GM10248 (cell line): ENCODE measurements at regions not wholly inside any gene's neighbourhood (a gene's known extent, or its start where the extent isn't known, plus 50 kb on each side); places are given as distances from the start of the nearest gene placed in this dataset.

Experiments
- CTCF ChIA-PET: fragments of 300-600 bp; sonication (Branson Sonifier 250); formaldehyde crosslinking; extraction: SDS; loops from one replicate; lab custom pipeline; 2021; ENCODE audit warnings: antibody characterized with exemption; lab: Yijun Ruan, JAX
- POLR2A ChIA-PET: fragments of 350-650 bp; sonication (Branson Sonifier 250); formaldehyde crosslinking; extraction: SDS; loops from one replicate; lab custom pipeline; 2020; ENCODE audit warnings: antibody characterized with exemption; lab: Yijun Ruan, JAX
- DNase-seq: peaks from one replicate; pipeline ENCODE4 v3.0.0; 2012; ENCODE audit errors: extremely low spot score
- TF ChIP-seq, protein P1 (sequence below): IDR thresholded peaks from 2 replicates; pipeline ENCODE4 v1.5.1; 2012; ENCODE audit warnings: mild to moderate bottlenecking, low read depth; ENCODE audit errors: extremely low read depth, missing control alignments, control extremely low read depth

DNA sequence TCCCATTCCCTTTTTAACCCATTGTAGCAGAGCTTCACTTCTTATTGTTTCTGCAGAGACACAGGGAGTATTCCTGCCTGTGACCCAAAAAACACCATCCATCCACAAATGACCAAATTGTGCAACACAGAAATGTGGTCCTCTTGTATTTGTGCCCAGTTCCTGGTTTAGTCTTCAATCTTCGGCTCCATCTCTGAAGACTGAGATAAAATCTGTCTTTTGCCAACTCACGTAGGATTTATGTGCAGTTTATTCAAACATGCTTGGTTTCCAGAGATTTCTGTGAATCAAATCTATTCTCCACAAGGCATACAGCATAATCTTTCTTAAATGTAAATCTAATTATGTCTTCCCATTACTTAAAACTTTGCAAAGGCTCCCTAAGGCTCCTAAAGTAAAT, 307.0 kb downstream of the AASDHPPT start:
- ChIA-PET POLR2A (no interaction called here), CTCF (no interaction called here)
- DNase-seq, result no peak
- TF ChIP-seq, protein P1, sequence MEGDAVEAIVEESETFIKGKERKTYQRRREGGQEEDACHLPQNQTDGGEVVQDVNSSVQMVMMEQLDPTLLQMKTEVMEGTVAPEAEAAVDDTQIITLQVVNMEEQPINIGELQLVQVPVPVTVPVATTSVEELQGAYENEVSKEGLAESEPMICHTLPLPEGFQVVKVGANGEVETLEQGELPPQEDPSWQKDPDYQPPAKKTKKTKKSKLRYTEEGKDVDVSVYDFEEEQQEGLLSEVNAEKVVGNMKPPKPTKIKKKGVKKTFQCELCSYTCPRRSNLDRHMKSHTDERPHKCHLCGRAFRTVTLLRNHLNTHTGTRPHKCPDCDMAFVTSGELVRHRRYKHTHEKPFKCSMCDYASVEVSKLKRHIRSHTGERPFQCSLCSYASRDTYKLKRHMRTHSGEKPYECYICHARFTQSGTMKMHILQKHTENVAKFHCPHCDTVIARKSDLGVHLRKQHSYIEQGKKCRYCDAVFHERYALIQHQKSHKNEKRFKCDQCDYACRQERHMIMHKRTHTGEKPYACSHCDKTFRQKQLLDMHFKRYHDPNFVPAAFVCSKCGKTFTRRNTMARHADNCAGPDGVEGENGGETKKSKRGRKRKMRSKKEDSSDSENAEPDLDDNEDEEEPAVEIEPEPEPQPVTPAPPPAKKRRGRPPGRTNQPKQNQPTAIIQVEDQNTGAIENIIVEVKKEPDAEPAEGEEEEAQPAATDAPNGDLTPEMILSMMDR, result no peak

DNA sequence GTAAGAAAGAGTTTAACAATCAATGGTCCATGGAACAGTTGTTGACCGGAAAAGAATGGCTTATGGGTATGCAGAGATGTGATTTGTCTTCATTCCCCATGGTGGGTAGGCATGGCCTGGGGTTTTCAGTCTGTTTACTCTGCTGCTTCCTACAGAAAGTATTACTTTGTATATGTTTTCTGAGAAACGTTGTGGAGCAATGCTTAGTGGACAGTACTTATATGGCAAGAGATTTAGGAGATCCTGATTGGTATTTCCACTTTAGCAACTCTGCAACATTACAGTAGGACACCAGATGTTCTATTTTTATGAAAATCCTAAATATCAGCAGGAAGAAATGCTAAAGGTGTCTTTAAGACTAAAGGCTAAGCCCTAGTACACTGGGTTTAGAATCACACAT, 309.1 kb downstream of the AASDHPPT start:
- ChIA-PET POLR2A (no interaction called here), CTCF (interaction anchor here (1.6 kb wide), 1 partner anchor 17 kb away, joined by 3 read pairs; no protein-coding TSS in a partner anchor)
- no peak for DNase-seq
- TF ChIP-seq, protein P1, result no peak

DNA sequence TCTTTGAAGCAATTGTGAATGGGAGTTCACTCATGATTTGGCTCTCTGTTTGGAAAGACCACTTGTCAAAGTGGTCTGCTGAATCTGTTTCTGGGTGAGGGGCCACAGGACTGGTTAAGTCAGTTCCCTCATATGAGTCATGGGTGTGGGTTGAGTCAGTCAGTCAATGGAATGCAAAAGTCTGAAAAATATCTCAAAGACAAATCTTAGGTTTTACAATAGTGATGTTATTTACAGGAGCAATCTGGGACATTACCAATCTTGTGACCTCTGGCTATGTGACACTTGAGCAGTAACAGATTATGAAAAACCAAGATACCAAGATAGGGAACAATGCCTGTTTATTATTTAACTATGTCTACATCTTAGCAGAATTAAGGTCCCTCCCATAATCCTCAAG, 311.6 kb downstream of the AASDHPPT start:
- ChIA-PET POLR2A (no interaction called here), CTCF (no interaction called here)
- TF ChIP-seq, protein P1, result no peak
- DNase-seq, result no peak

DNA sequence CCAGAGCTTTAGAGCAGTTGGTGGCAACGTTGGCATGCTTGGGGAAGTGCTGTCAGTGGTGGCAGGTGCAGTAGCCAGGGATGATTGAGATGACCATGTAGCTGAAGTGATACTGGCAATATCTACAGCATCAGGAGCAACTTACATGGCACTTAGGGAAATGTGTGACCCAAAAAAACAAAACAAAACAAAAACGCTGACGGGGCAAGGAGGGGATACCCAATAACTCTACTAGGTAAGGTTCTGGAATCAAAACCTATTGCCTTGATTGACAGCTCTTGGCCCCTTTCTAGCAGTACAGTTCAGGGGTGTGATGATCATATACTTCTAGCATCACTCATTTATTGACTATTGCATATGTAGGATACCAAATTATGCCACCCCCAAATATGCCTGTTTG, 312.6 kb downstream of the AASDHPPT start:
- POLR2A ChIA-PET, result no interaction called here
- TF ChIP-seq, protein P1, result no peak
- CTCF ChIA-PET, result no interaction called here
- DNase-seq, result no peak

DNA sequence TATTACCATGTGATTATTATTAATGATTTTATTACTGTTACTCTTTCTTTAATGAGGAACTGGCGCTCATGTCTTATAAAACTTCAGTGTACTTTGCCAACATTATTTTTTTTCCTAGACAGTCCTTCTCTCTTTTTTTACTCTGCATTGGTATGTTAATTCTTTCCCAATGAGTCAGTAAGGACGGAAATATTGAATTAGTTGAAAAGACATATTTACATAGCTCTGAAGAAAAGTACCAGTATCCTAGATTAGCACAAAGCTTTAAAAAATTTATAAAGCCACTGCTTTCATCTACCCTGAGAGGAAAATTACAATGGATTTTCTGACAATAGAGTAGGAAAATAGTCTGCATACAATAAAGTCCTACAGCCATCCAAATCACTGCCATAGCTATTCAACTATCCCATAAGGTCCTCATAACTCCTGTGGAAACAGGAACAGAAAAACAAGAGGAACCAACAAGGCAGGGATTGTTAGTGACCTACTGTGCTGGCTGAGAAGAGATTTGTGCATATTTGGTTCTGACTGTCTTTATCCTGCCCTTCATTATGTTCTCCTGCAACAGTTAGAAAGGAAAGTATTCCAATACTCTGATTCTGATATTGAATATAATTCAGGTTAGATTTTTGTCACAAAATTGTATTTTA, 314.4 kb downstream of the AASDHPPT start:
- DNase-seq, result no peak
- ChIA-PET CTCF (interaction anchor here (0.6 to 1.1 kb wide), 2 partner anchors 8 to 11 kb away, joined by 3 read pairs; no protein-coding TSS in a partner anchor), POLR2A (no interaction called here)

GRCh38 chr11:106395716-106396349, 318.4 kb downstream of the AASDHPPT start:
- no peak for DNase-seq
- CTCF ChIA-PET, result no interaction called here
- POLR2A ChIA-PET, result no interaction called here
- TF ChIP-seq, protein P1, result no peak

More for the DNA sequence above, 314.4 kb downstream of the AASDHPPT start:
- TF ChIP-seq, protein P1, result no peak
